Activated gamma-delta T cell (primary cell): ENCODE measurements at regions not wholly inside any gene's neighbourhood (a gene's known extent, or its start where the extent isn't known, plus 50 kb on each side); places are given as distances from the start of the nearest gene placed in this dataset.

Experiments
- DNase-seq: peaks from one replicate; lab custom pipeline; 2025; lab: John Stamatoyannopoulos, UW

DNA sequence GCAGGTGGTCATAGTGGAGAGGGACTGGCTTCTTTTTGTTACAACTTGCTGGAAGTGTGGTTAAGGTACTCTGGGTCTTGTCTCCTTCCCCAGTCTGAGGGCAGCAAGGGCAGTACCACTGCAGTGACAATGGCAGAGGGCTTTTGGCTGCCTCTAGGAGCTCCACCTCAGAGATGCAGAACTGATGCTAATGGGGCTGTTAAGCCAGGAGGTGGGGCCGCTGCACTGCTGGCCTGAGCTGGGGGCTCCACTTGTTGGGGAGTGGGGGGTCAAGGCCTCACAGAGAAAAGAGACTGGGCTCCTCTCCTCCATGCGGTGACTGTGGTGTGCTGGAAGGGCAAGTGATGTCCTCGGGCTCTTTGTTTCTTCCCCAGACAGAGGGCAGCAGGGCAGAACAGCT is 135.7 kb downstream of the DSEL start:
- DNase-seq: no peak

GRCh38 chr18:67379981-67380380 is 136.5 kb downstream of the DSEL start:
- DNase-seq: no peak

DNA sequence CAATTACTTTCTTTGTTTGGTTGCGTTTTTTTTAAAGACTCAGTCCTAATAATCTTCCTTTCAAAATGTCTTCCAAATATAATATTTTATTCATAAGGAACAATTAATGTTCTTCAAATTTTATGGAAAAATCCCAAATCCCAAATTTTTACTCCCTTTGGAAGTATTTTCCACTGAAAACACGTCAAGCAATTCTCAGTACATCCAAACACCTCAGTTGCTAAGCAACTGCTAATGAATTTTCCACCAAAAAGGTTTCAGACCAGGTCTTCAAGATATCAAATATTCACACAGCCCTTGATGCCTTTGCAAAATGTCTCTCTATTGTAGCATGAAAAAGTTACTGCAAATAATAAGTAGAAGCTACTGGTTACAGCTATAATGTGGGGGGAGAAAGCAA is 140.1 kb downstream of the DSEL start:
- no peak for DNase-seq

DNA sequence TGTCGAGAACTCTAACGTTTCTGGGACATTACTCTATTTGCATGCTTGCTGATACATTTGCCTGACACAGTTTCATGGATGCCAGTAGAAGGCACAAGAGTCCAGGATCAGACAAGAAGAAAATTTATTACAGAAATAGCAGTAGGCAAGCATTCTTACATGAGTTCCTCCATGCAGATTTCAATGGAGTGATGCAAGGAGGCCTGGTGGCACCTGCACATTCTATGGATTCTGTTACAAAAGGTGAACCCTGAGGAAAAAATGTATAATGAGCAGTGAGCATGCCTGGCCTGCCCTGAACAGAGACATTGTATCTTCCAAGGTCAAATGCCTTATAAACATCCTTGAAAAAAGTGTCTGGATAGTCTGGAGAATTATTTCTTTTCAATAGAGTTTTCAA is 142.9 kb downstream of the DSEL start:
- no peak for DNase-seq

DNA sequence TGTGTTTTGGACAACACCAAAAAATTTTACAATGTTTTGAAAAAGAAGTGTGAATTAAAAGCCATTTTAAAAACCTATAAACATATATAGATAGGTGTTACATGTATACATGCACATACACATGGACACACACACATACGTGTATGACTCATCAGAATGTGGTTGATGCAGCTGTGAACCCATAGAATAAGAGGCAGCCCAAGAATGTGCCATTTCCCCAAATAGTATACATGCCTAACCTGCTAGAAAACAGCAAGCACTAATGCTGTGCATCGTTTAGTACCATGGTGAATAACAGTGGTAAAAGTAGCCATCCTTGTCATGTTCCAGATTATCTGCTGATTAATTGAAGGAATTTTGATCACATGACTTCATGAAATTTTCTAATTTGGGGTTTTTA is 149.0 kb downstream of the DSEL start:
- no peak for DNase-seq

DNA sequence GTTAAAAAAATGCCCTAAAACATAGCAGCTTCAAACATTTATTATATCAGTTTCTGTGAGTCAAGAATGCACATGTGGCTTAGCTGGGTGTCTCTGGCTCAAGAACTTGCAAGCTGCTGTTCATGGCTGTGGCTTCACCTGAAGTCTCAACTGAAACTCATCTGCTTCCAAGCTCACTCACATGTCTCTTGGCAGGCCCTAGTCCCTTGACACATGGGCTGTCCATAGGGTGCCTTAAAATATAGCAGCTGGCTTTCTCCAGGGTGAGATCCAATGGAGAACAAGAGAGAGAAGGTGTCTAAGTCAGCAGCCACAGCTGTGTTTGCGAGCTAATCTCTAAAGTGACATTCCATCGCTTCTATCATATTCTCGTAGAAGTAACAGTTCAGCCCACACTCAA is 152.8 kb downstream of the DSEL start:
- DNase-seq: no peak

GRCh38 chr18:67362906-67363305 is 153.6 kb downstream of the DSEL start:
- DNase-seq: no peak

GRCh38 chr18:67359873-67360838 is 156.4 kb downstream of the DSEL start:
- DNase-seq: no peak

DNA sequence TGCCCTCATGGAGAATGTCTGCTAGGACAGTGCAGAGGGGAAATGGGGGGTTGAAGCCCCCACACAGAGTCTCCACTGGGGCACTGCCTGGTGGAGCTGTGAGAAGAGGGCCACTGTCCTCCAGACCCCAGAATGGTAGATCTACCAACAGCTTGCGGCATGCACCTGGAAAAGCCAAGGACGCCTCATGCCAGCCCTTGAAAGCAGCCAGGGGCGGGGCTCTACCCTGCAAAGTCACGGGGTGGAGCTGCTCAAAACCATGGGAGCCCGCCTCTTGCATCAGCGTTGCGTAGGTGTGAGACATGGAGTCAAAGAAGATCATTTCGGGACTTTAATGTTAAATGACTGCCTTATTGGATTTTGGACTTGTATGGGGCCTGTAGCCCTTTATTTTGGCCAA is 157.6 kb downstream of the DSEL start:
- no peak for DNase-seq

DNA sequence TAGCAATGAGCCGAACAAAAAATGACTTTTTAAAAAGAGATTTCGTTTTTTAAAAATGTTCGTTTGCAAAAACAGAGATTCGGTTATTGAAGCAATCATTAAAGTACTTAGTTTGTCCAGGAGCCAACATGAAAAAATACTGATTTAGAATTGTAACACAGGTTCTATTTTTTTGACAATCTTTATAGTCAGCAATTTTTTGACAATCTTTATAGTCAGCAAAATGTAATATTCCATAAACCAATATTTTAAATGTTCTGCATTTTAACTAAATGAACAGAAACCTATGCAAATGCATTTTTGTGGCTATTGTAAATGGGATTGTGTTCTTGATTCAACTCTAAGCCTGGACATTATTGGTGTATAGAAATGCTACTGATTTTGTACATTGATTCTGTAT is 161.8 kb downstream of the DSEL start:
- no peak for DNase-seq

GRCh38 chr18:67354091-67354490 is 162.4 kb downstream of the DSEL start:
- no peak for DNase-seq

DNA sequence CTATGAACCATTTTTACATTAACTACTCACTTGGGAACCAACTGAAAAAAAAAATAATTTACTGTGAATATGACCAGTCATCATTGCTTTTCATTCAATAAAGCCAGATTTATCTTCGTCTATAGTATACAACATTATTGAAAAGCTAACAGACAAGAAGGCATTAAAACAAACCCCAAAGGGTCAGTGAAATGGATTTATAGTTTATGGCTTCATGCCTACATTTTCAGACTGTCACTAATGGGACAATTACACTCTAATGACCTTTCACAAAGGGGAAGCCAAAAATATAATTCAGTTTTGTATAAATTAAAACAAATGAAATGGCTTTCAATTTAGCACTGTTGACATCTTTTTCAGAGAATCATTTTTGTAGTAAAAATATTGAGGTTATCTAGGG is 169.1 kb downstream of the DSEL start:
- DNase-seq: no peak

DNA sequence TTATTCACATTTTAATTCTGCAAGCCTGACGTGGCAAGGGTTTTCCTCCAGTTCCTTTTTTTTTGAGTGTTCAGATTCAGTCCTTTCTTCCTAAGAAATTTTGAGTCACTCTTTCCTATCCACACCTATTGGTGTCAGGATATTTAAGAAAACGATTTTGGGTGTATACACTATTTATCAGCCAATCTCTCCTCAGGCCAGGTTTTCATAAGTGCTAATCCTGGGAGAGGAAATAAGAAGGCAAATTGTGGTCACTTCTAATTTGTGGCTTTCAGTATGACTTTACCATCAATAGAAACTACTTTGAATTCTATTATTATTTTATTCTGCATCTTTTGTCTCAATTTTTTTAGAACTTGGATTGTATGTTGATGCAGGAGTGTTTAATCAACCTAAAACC is 174.4 kb downstream of the DSEL start:
- no peak for DNase-seq

- no peak for DNase-seq
These were observed 178.8 kb downstream of the DSEL start for GRCh38 chr18:67337696-67338095.

GRCh38 chr18:67331857-67332256 is 184.7 kb downstream of the DSEL start:
- DNase-seq: no peak

- DNase-seq: no peak
These were observed 197.4 kb downstream of the DSEL start for GRCh38 chr18:67319109-67319508.

DNA sequence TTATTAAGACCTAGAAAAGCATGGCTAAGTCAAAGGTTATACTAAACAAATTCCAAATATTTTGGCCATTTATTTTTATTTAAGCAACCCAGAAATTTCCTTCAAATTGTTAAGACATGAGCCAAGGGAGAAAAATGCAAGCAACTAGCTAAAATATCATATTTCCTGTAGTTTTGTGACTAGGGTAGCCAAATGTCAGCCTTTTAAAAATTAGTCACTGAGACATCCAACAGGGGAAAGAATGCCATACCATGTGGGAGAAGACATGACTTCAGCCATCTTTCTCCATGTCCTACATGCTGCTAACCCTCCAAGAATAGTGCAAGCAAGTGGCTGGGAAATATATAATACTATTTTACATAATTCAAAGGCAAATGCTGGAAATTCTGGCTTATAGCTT is 197.9 kb downstream of the DSEL start:
- DNase-seq: no peak

DNA sequence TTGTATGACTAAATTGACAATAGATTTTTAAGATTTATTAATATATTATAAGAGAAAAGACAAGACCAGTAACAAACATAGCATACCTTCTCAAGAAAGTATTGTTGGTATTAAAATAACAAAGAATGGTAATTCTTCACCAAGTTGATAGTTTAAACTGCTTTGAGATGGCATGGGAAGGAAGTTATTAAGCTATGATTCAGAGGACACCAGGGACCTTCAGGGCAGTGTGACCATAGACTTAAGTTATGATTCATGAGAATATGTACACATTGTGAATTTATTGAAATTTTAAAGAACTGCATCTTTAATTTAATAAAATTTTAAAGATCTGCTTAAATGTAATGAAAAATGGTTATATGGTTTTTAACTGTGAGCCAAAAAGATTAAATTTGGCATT is 205.7 kb downstream of the DSEL start:
- DNase-seq: no peak

GRCh38 chr18:67308819-67309218 is 207.7 kb downstream of the DSEL start:
- DNase-seq: no peak

- DNase-seq: no peak
These were observed 211.1 kb downstream of the DSEL start for GRCh38 chr18:67305466-67305865.

- no peak for DNase-seq
These were observed 214.5 kb downstream of the DSEL start for GRCh38 chr18:67302043-67302442.

- DNase-seq: no peak
These were observed 214.9 kb downstream of the DSEL start for GRCh38 chr18:67301592-67301991.

- no peak for DNase-seq
These were observed 216.0 kb downstream of the DSEL start for GRCh38 chr18:67300498-67300897.

- no peak for DNase-seq
These were observed 223.7 kb downstream of the DSEL start for GRCh38 chr18:67292814-67293213.
